HEK293 (cell line): ENCODE measurements at regions not wholly inside any gene's neighbourhood (a gene's known extent, or its start where the extent isn't known, plus 50 kb on each side); places are given as distances from the start of the nearest gene placed in this dataset.

Experiments
- CTCF ChIA-PET: fragments of 350-600 bp; formaldehyde crosslinking; extraction: SDS; loops from one replicate; lab custom pipeline; 2021; ENCODE audit warnings: antibody characterized with exemption; lab: Yijun Ruan, JAX
- POLR2A ChIA-PET: fragments of 300-600 bp; formaldehyde crosslinking; extraction: SDS; loops from one replicate; lab custom pipeline; 2020; ENCODE audit warnings: antibody characterized with exemption, inconsistent platforms; lab: Yijun Ruan, JAX
- H3K27ac ChIP-seq: fragments of 200-500 bp; sonication (Bioruptor generic); 2 replicates; pipeline ENCODE4 v1.5.1; 2014; ENCODE audit warnings: low read depth, low read length, control low read depth, inconsistent platforms; ENCODE audit errors: extremely low read depth
- H3K36me3 ChIP-seq, 2 experiments: fragments of 200-500 bp in 1 of 2; sonication (Bioruptor generic) in 1 of 2; 1 replicate in 1 of 2; 2 replicates in 1 of 2; pipeline ENCODE4 v1.5.1; 2014 to 2017; ENCODE audit warnings: inconsistent platforms in 2 of 2, low read length in 2 of 2; ENCODE audit not compliant: control insufficient read depth in 2 of 2, insufficient read depth in 1 of 2
- H3K4me1 ChIP-seq: fragments of 200-500 bp; sonication (Bioruptor generic); 2 replicates; pipeline ENCODE4 v1.5.1; 2014; ENCODE audit warnings: mild to moderate bottlenecking, low read length, inconsistent platforms; ENCODE audit not compliant: control insufficient read depth, insufficient read depth
- H3K4me3 ChIP-seq: 2 replicates; pipeline ENCODE4 v1.5.1; 2011; ENCODE audit warnings: low read depth, mild to moderate bottlenecking, control low read depth, low read length, moderate library complexity
- H3K9me3 ChIP-seq: fragments of 200-500 bp; sonication (Bioruptor generic); 2 replicates; pipeline ENCODE4 v1.5.1; 2014; ENCODE audit warnings: low read depth, low read length, inconsistent platforms; ENCODE audit not compliant: control insufficient read depth, insufficient read depth
- MEIS1 ChIP-seq: sonication (generic); formaldehyde crosslinking; IDR thresholded peaks from 2 replicates; pipeline ENCODE4 v1.8.1; 2022; ENCODE audit warnings: missing genetic modification reagents, mild to moderate bottlenecking, borderline replicate concordance
- PRDM1 ChIP-seq: fragments of 450-650 bp; formaldehyde crosslinking; IDR thresholded peaks from 2 replicates; pipeline ENCODE4; 2016; ENCODE audit warnings: missing biosample characterization, missing genetic modification characterization
- REST ChIP-seq: fragments of 450-650 bp; formaldehyde crosslinking; IDR thresholded peaks from 2 replicates; pipeline ENCODE4 v1.5.1; 2016; ENCODE audit warnings: missing biosample characterization, missing genetic modification characterization
- SCRT1 ChIP-seq: fragments of 450-650 bp; formaldehyde crosslinking; IDR thresholded peaks from 2 replicates; pipeline ENCODE4 v1.5.1; 2016; ENCODE audit warnings: missing biosample characterization, missing genetic modification characterization, borderline replicate concordance
- SCRT2 ChIP-seq: fragments of 450-650 bp; formaldehyde crosslinking; IDR thresholded peaks from 2 replicates; pipeline ENCODE4 v1.5.1; 2016; ENCODE audit warnings: missing biosample characterization, missing genetic modification characterization
- WT1 ChIP-seq: fragments of 450-650 bp; formaldehyde crosslinking; IDR thresholded peaks from 2 replicates; pipeline ENCODE4 v1.5.1; 2016; ENCODE audit warnings: missing biosample characterization, missing genetic modification characterization
- ZNF18 ChIP-seq: fragments of 450-650 bp; formaldehyde crosslinking; IDR thresholded peaks from 2 replicates; pipeline ENCODE4 v1.5.1; 2016; ENCODE audit warnings: missing biosample characterization, missing genetic modification characterization
- ZNF248 ChIP-seq: fragments of 450-650 bp; formaldehyde crosslinking; IDR thresholded peaks from 2 replicates; pipeline ENCODE4 v1.5.1; 2017; ENCODE audit warnings: missing biosample characterization, missing genetic modification characterization
- ZNF302 ChIP-seq: fragments of 450-650 bp; formaldehyde crosslinking; IDR thresholded peaks from 2 replicates; pipeline ENCODE4 v1.5.1; 2016; ENCODE audit warnings: missing biosample characterization, missing genetic modification characterization, low read depth
- ZNF366 ChIP-seq: fragments of 450-650 bp; formaldehyde crosslinking; conservative IDR thresholded peaks from 2 replicates; pipeline ENCODE4 v1.5.1; 2016; ENCODE audit warnings: missing biosample characterization, missing genetic modification characterization
- ZNF391 ChIP-seq: fragments of 450-650 bp; formaldehyde crosslinking; IDR thresholded peaks from 2 replicates; pipeline ENCODE4 v1.5.1; 2016; ENCODE audit warnings: low read depth, missing biosample characterization, missing genetic modification characterization, borderline replicate concordance
- ZNF514 ChIP-seq: fragments of 450-650 bp; formaldehyde crosslinking; IDR thresholded peaks from 2 replicates; pipeline ENCODE4 v1.5.1; 2016; ENCODE audit warnings: missing biosample characterization, missing genetic modification characterization
- ZNF548 ChIP-seq: fragments of 450-650 bp; formaldehyde crosslinking; IDR thresholded peaks from 2 replicates; pipeline ENCODE4 v1.5.1; 2016; ENCODE audit warnings: missing biosample characterization, missing genetic modification characterization
- ZNF654 ChIP-seq: fragments of 450-650 bp; formaldehyde crosslinking; IDR thresholded peaks from 2 replicates; pipeline ENCODE4 v1.5.1; 2016; ENCODE audit warnings: low read depth, missing biosample characterization, missing genetic modification characterization
- ZNF677 ChIP-seq: fragments of 450-650 bp; IDR thresholded peaks from 2 replicates; pipeline ENCODE4 v1.5.0; 2018; ENCODE audit warnings: missing biosample characterization, mild to moderate bottlenecking, missing genetic modification characterization, moderate library complexity
- ZNF692 ChIP-seq: fragments of 450-650 bp; formaldehyde crosslinking; IDR thresholded peaks from 2 replicates; pipeline ENCODE4 v1.5.1; 2016; ENCODE audit warnings: missing biosample characterization, missing genetic modification characterization
- ZNF791 ChIP-seq: fragments of 450-650 bp; formaldehyde crosslinking; IDR thresholded peaks from 2 replicates; pipeline ENCODE4 v1.5.1; 2016; ENCODE audit warnings: missing biosample characterization, missing genetic modification characterization
- ZXDB ChIP-seq: fragments of 450-650 bp; formaldehyde crosslinking; IDR thresholded peaks from 2 replicates; pipeline ENCODE4 v1.5.1; 2016; ENCODE audit warnings: missing biosample characterization, missing genetic modification characterization
- TF ChIP-seq, protein P1 (sequence below): fragments of 450-650 bp; formaldehyde crosslinking; IDR thresholded peaks from 2 replicates; pipeline ENCODE4; 2016; ENCODE audit warnings: missing biosample characterization, missing genetic modification characterization

- Histone ChIP-seq H3K4me3 (no peak overlapping the region), H3K36me3 (no peaks in the 10 kb centered on the region), H3K27ac (no peak overlapping the region), H3K9me3 (no peaks in the 10 kb centered on the region), H3K4me1 (no peaks in the 10 kb centered on the region)
- ChIA-PET CTCF (interaction anchor here (0.5 to 1.0 kb wide), 4 partner anchors 9 to 136 kb away, joined by 3 to 4 read pairs (median 3); no protein-coding TSS in a partner anchor), POLR2A (no interaction called here)
- TF ChIP-seq ZNF654 (tag by site-specific recombination) (0 out of 2 replicates have a peak, but pooled peaks have one; percentile 5), ZNF692 (tag by site-specific recombination) (no peak), ZNF791 (tag by site-specific recombination) (no peak), ZNF18 (tag by site-specific recombination) (no peak)
Observed at GRCh38 chr10:81081887-81082620, 544.4 kb downstream of the SH2D4B start.

- Histone ChIP-seq H3K36me3 (no peaks in the 10 kb centered on the region), H3K27ac (no peak overlapping the region)
- TF ChIP-seq, protein P1, sequence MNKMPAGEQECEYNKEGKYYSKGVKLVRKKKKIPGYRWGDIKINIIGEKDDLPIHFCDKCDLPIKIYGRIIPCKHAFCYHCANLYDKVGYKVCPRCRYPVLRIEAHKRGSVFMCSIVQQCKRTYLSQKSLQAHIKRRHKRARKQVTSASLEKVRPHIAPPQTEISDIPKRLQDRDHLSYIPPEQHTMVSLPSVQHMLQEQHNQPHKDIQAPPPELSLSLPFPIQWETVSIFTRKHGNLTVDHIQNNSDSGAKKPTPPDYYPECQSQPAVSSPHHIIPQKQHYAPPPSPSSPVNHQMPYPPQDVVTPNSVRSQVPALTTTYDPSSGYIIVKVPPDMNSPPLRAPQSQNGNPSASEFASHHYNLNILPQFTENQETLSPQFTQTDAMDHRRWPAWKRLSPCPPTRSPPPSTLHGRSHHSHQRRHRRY (tag by site-specific recombination) = no peak
- TF ChIP-seq, all 188 proteins: peak for 0
- CTCF ChIA-PET = interaction anchor here (0.6 to 0.9 kb wide), 2 partner anchors 9 to 97 kb away, joined by 3 read pairs; no protein-coding TSS in a partner anchor
- H3K4me3 ChIP-seq = no peak overlapping the region
- H3K9me3 ChIP-seq = no peaks in the 10 kb centered on the region
- no peaks in the 10 kb centered on the region for H3K4me1 ChIP-seq
- POLR2A ChIA-PET = no interaction called here
Observed at GRCh38 chr10:81082621-81083376, 545.1 kb downstream of the SH2D4B start.

DNA sequence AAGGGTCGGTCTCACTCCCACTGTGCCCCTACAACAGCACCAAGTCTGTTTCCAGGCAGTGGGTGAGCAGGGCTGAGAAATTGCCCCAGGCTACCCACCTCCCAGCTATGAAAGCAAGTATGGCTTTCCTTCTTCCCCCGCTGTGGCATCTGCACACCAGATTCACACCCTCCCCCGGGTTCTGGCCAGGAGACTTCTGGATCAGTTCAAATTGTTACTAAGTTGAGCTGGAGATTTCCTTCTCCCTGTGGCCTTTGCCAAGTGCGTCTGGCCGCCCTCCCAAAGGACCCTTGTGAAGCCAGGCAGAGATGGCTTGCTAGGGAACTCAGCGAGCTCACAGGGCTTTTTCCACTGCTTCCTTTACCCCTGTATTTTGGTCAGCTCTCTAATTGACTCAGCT, 555.4 kb downstream of the SH2D4B start:
- Histone ChIP-seq H3K36me3 (no peaks in the 10 kb centered on the region), H3K9me3 (no peaks in the 10 kb centered on the region), H3K4me1 (no peaks in the 10 kb centered on the region), H3K27ac (no peak overlapping the region), H3K4me3 (no peak overlapping the region)
- ChIA-PET CTCF (no interaction called here), POLR2A (no interaction called here)
- no peak for TF ChIP-seq PRDM1 (tag by site-specific recombination)
- TF ChIP-seq SCRT1 = no peak

GRCh38 chr10:81095238-81095637, 557.5 kb downstream of the SH2D4B start:
- H3K4me3 ChIP-seq = no peak overlapping the region
- no peaks in the 10 kb centered on the region for H3K4me1 ChIP-seq
- no peak overlapping the region for H3K27ac ChIP-seq
- POLR2A ChIA-PET = no interaction called here
- CTCF ChIA-PET = interaction anchor here (0.5 to 0.8 kb wide), 2 partner anchors 21 to 84 kb away, joined by 3 read pairs; no protein-coding TSS in a partner anchor
- H3K9me3 ChIP-seq = no peaks in the 10 kb centered on the region
- H3K36me3 ChIP-seq = no peaks in the 10 kb centered on the region
- TF ChIP-seq ZNF548 (tag by site-specific recombination) = no peak
- no peak for TF ChIP-seq REST
- no peak for TF ChIP-seq ZNF366 (tag by site-specific recombination)
- no peak for TF ChIP-seq ZNF514
- TF ChIP-seq WT1 (tag by site-specific recombination) = no peak
- no peak for TF ChIP-seq ZNF248 (tag by site-specific recombination)
- TF ChIP-seq ZXDB = no peak
- TF ChIP-seq ZNF391 = no peak
- TF ChIP-seq ZNF677 (tag by site-specific recombination) = no peak
- no peak for TF ChIP-seq MEIS1 (CRISPR knock-in tag)
- no peak for TF ChIP-seq SCRT2
- TF ChIP-seq ZNF302 (tag by site-specific recombination) = no peak
